ENCODE measurements at regions not wholly inside any gene's neighbourhood (a gene's known extent, or its start where the extent isn't known, plus 50 kb on each side); places are given as distances from the start of the nearest gene placed in this dataset.
"Not testable (repeated sequence)": the region's sequence is repeated elsewhere in the genome, so short reads cannot be mapped to it uniquely, and the experiment has no call there.

GRCh38 chrX:16060252-16060651 is 63.1 kb upstream of the GRPR start:
- Histone ChIP-seq H4K20me1 (ENCODE audit: insufficient read depth) (no peaks in the 10 kb centered on the region), H2AFZ (ENCODE audit: low read depth) (no peak overlapping the region), H3K4me2 (no peak overlapping the region), H3K4me3 (IDR thresholded peaks at IDR 0.05; ENCODE audit: insufficient read depth, low read depth, low read length) (no peak overlapping the region), H3K79me2 (ENCODE audit: insufficient read depth, low read depth) (no peaks in the 10 kb centered on the region), H3K9ac (no peak overlapping the region), H3K36me3 (ENCODE audit: insufficient read depth) (no peaks in the 10 kb centered on the region), H3K27me3 (ENCODE audit: insufficient read depth, low read depth) (no peaks in the 10 kb centered on the region), H3K27ac (no peak overlapping the region), H3K4me1 (ENCODE audit: low read depth, poor library complexity, severe bottlenecking) (no peaks in the 10 kb centered on the region)
- TF ChIP-seq CTCF (conservative IDR thresholded peaks at IDR 0.05; ENCODE audit: low read depth, low read length): no peak

- H3K79me2 ChIP-seq (ENCODE audit: insufficient read depth, low read depth); H3K4me3 ChIP-seq (IDR thresholded peaks at IDR 0.05; ENCODE audit: insufficient read depth, low read depth, low read length); H3K9ac ChIP-seq; H4K20me1 ChIP-seq (ENCODE audit: insufficient read depth); H2AFZ ChIP-seq (ENCODE audit: low read depth); H3K4me1 ChIP-seq (ENCODE audit: low read depth, poor library complexity, severe bottlenecking); H3K27me3 ChIP-seq (ENCODE audit: insufficient read depth, low read depth); H3K4me2 ChIP-seq; H3K36me3 ChIP-seq (ENCODE audit: insufficient read depth); H3K27ac ChIP-seq: not testable (repeated sequence)
These were observed 74.2 kb upstream of the GRPR start for GRCh38 chrX:16049126-16049525.

- no peak overlapping the region for H3K9ac ChIP-seq
- H3K27me3 ChIP-seq (ENCODE audit: insufficient read depth, low read depth): no peaks in the 10 kb centered on the region
- H3K36me3 ChIP-seq (ENCODE audit: insufficient read depth): no peaks in the 10 kb centered on the region
- no peaks in the 10 kb centered on the region for H3K4me1 ChIP-seq (ENCODE audit: low read depth, poor library complexity, severe bottlenecking)
- no peaks in the 10 kb centered on the region for H4K20me1 ChIP-seq (ENCODE audit: insufficient read depth)
- no peak overlapping the region for H3K4me3 ChIP-seq (IDR thresholded peaks at IDR 0.05; ENCODE audit: insufficient read depth, low read depth, low read length)
- H3K79me2 ChIP-seq (ENCODE audit: insufficient read depth, low read depth): no peaks in the 10 kb centered on the region
- TF ChIP-seq CTCF (conservative IDR thresholded peaks at IDR 0.05; ENCODE audit: low read depth, low read length): no peak
- no peak overlapping the region for H2AFZ ChIP-seq (ENCODE audit: low read depth)
- H3K27ac ChIP-seq: no peak overlapping the region
- H3K4me2 ChIP-seq: no peak overlapping the region
These were observed 80.4 kb upstream of the GRPR start for GRCh38 chrX:16042980-16043379.

- no peak for TF ChIP-seq CTCF (conservative IDR thresholded peaks at IDR 0.05; ENCODE audit: low read depth, low read length)
- Histone ChIP-seq H3K27me3 (ENCODE audit: insufficient read depth, low read depth) (no peaks in the 10 kb centered on the region), H3K4me1 (ENCODE audit: low read depth, poor library complexity, severe bottlenecking) (no peaks in the 10 kb centered on the region), H3K9ac (no peak overlapping the region), H2AFZ (ENCODE audit: low read depth) (no peak overlapping the region), H3K36me3 (ENCODE audit: insufficient read depth) (no peaks in the 10 kb centered on the region), H3K4me2 (no peak overlapping the region), H3K79me2 (ENCODE audit: insufficient read depth, low read depth) (no peaks in the 10 kb centered on the region), H3K27ac (no peak overlapping the region), H3K4me3 (IDR thresholded peaks at IDR 0.05; ENCODE audit: insufficient read depth, low read depth, low read length) (no peak overlapping the region), H4K20me1 (ENCODE audit: insufficient read depth) (no peaks in the 10 kb centered on the region)
These were observed 83.5 kb upstream of the GRPR start for GRCh38 chrX:16039834-16040233.

GRCh38 chrX:16039363-16039762 is 84.0 kb upstream of the GRPR start:
- Histone ChIP-seq H3K79me2 (ENCODE audit: insufficient read depth, low read depth) (no peaks in the 10 kb centered on the region), H4K20me1 (ENCODE audit: insufficient read depth) (no peaks in the 10 kb centered on the region), H3K27ac (no peak overlapping the region), H3K4me1 (ENCODE audit: low read depth, poor library complexity, severe bottlenecking) (no peaks in the 10 kb centered on the region), H3K4me3 (IDR thresholded peaks at IDR 0.05; ENCODE audit: insufficient read depth, low read depth, low read length) (no peak overlapping the region), H3K36me3 (ENCODE audit: insufficient read depth) (no peaks in the 10 kb centered on the region), H2AFZ (ENCODE audit: low read depth) (no peak overlapping the region), H3K4me2 (no peak overlapping the region), H3K9ac (no peak overlapping the region), H3K27me3 (ENCODE audit: insufficient read depth, low read depth) (no peaks in the 10 kb centered on the region)
- no peak for TF ChIP-seq CTCF (conservative IDR thresholded peaks at IDR 0.05; ENCODE audit: low read depth, low read length)
